HG03039 (cell line): ENCODE measurements at regions not wholly inside any gene's neighbourhood (a gene's known extent, or its start where the extent isn't known, plus 50 kb on each side); places are given as distances from the start of the nearest gene placed in this dataset.
"Not testable (repeated sequence)": the region's sequence is repeated elsewhere in the genome, so short reads cannot be mapped to it uniquely, and the experiment has no call there.

Experiments used
- ATAC-seq: cut with Tn5 transposase; IDR thresholded peaks from one replicate; pipeline ENCODE4 v1.9.1; 2021; ENCODE audit warnings: mild to moderate bottlenecking, moderate library complexity; ENCODE audit not compliant: unreplicated experiment

DNA sequence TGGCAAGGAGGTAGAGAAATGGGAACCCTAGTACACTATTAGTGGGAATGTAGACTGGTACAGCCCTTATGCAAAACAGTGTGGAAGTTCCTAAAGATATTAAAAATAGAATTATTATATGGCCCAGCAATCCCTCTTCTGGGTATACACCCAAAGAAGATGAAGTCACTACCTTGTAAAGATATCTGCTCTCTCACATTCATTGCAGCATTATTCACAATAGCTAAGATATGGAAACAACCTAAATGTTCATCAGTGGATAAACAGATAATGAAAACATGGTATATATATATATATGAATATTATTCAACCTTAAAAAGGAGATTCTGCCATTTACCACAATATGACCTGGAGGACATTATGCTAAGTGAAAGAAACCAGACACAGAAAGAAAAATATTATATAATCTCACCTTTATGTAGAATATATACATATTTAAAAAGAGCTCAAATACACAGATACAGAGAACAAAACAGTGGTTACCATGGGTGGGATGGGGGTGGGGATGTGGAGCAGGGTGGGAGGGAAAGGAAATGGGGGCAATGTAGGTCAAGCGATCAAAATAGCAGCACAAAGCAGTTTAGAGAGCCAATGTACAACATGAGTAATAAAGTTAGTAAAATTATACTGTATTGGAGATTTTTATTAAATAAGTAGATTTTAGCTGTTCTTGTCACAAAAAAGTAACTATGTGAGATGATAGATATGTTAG is 138.6 kb downstream of the SPRY1 start:
- ATAC-seq = no peak

- ATAC-seq = no peak
Measured at GRCh38 chr4:123536225-123536624, 139.6 kb downstream of the SPRY1 start.

- not testable (repeated sequence) for ATAC-seq
Measured at GRCh38 chr4:123537906-123538402, 141.4 kb downstream of the SPRY1 start.

GRCh38 chr4:123545667-123546572 is 149.3 kb downstream of the SPRY1 start:
- ATAC-seq = no peak

GRCh38 chr4:123546573-123547060 is 150.0 kb downstream of the SPRY1 start:
- no peak for ATAC-seq

DNA sequence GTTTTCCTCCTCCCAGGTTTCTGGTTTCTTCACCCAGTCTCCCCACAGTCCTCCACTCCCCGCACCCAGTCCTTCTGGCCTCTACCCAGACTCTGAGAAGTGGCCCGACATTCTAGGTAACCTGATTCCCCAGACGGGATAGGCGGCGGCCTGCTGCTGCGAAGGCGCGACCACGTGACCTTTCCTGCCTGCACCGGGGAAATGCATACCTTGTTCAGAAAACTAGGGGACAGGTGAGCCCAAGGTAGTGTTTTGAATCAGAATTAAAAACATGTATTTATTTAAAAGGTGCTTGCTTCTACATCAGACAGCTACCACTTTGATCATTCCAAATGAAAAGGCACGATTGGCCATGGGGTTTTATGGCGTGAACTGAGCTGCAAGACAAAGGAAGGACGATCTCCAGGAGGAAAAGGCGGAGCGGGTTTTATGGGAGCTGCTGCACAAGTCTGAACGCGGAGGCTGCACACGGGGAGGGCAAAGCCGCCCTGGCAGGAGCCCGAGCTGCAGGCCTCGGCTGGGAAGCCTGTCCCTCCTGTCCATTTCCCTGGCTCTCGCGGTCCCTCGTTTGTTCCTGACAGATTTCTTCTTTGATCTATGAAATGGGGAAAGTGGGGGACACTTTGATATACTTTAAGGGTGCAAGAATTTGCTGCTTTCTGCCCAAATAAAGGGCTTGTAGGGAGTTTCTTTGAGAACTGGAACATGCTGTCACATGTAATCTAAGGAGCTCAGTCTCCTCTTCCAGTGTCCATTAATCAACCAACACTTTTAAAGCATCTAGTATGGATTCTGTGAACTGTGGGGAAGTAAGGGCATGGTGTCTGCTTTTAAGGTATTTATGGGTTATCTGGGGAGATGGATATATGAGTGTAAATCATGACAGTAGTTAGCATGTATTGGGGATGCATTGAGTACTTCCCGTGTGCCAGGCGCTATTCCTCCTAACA is 150.9 kb downstream of the SPRY1 start:
- no peak for ATAC-seq

DNA sequence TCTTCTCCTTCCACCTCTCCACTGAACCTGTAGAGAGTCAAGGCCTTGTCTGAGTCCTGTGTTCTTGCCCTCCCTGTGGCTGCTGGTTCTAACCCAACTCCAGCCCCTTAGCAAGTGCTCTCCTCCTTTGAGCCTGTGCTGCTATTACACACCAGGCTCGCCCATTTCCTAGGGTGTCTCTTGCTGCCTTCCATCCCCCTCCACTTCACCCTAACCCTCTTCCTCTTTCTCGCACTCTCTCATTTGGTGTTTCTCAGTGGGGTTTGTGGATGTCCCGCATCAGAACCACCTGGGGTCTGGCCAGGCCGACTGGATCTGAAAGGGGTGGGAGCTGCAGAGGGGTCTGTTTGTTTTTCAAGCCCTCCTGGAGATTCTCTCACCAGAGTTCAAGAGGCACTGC is 156.7 kb downstream of the SPRY1 start:
- ATAC-seq = no peak

DNA sequence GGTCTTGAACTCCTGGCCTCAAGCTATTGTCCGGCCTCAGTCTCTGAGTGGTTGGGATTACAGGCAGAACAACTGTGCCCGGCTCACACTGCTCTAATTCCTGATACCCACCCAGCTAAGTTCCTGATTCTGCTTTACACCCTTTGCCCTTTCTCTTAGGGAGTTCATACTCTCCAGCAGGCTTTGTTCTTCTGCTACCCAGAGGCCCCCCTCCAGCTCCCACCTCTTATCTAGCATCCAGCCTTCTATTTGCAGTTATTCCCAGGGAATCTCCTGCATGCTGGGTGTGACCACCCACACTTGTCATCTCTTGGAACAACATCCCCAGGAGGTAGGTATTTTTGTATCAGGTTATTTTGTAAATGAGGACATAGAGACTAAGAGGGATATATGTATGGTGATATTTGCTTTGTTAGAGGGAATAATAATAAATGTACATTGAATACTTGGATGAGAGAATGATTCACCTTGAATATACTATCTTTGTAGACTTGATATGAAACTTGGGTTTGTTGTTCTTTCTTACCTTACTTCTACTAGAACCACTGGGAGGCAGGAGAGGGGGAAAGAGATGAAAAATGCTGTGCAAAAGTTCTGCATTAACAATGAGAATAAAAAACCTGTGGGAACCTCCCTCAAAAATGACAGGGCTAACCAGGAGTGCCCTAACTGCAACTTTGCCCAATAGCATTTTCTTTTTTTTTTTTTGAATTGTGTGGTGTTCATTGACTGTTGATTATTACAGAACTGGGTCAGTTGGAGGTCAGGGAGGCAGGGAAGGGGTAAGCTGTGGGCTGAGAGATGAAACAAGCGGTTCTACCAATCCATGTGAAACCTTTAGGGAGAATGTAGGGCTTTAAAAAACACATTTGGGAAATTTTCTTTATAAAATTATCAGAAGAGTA is 157.4 kb downstream of the SPRY1 start:
- no peak for ATAC-seq

DNA sequence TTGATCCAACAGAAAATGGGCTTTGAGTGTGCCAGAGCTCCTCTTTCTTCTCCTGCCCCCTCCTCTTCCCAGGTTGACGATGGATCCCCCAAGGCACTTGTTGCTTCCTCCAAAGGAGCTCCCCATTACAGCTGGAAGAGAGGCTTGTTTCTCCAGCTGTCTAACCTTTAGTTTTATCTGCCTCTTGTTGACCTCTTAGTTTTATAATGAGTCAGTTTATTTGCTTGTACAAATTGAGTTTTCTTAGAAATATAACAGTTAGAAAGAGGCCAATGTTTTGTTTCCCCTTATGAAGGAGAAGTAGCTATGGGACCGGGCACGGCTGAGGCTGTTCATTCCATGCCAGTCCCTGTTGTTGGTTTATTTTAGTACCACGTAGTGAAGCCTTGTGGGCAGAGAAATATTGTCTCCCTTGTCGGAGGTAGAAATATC is 158.2 kb downstream of the SPRY1 start:
- no peak for ATAC-seq

DNA sequence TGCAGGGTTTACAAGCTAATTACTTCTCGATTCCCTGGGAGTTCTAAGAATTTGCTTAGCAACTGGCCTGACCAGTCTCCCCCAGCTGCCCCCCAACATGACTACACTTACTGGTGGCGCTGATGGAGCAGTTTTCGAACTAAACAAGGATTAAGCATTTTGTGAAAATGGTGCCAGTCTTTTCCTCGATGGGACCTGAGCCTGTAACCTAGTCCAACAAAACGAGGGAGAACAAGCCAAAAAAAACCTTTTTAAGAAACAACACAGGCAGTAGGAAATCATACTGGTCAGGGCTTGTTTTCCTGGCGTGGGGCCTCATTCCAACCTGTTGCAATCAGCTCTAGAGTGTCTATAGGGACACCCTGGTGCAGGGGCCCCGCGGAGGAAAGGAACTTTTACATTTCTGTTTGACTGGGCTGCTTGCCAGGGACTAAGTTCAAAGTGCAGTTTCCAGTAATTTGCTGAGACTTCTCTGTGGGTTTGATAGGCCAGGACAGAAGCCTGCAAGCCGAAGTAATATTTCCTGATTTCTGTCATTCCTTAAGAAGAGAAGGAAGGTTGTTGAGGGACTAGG is 158.7 kb downstream of the SPRY1 start:
- ATAC-seq = no peak

DNA sequence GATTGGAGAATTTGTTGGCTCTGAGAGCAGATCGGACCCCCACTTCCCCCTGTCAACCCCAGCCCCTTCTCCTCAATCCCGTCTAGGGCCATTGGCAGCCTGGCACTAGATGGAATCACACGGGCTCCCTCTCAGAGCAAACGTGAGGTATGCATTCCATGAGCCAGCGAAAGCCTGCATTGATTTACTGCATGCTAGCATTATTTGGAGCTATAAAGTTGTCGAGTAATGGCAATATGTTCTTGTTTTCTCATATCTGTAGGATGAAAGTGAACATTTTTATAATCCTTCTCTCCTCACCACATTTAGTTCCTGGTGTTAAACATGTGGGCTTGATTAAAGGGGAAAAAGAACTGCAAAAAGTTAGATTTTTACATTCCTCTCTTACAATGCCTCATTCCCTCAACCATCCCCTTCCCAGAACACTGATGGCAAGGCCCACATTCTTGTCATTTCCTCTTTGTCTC is 159.2 kb downstream of the SPRY1 start:
- no peak for ATAC-seq

- ATAC-seq = no peak
Measured at GRCh38 chr4:123556526-123556925, 159.9 kb downstream of the SPRY1 start.

GRCh38 chr4:123557857-123558536 is 161.4 kb downstream of the SPRY1 start:
- no peak for ATAC-seq

- no peak for ATAC-seq
Measured at GRCh38 chr4:123558865-123559264, 162.3 kb downstream of the SPRY1 start.

DNA sequence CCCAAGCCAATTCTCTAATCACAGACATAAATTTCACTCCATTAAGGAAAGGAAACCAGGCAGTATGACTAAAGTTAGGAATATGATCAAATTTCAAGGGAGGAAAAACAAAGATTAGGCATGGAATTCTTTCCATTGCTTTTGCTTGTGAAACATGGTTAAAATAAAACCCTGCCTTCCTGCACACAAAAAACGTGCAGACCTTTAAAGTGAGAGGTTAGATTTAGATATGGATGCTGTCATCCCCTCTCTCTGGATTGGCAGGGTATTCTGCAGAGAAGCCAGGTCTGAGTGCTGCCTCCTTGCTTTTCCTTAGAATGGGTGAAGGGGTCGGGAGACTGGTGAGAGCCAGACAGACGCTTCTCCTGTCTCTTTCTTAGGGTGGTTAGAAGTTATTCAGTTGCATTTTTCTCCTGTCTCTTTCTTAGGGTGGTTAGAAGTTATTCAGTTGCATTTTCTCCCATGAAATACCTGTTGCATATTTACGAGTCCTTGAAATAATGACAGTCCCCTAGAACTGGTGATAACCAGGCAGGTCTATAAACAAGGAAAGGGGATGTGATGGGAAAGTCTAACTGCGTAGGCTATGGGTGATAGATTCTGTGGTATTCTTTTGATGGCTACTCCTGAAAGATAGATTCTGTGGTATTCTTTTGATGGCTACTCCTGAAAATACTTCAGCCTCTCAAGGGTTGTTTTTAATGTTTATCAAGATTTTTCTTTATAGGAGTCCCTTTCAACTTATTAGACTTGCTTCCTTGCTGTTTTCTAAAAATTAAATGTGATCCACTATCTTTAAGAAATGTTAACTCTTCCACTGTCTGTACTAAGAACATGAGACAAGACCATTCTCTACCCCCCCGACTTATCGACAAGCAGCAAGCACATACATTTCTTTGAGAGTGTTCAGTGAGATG is 163.6 kb downstream of the SPRY1 start:
- ATAC-seq = no peak

DNA sequence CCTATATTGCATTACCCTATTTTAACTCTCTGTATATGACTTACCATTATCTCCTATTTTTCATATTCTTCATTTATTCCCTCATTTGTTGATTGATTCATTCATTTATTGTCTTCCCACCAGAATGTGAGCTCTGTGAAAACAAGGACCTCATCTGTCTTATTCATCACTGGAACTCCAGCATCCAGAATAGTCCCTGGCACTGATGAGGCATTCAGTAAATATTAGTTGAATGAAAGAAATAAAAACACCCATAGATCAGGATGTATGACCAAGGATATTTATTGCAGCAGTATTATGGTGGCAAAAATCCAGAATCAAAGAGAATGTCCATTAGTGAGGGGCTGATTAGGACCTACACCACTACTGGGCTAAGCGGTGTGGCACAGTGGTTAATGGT is 164.9 kb downstream of the SPRY1 start:
- no peak for ATAC-seq

- no peak for ATAC-seq
Measured at GRCh38 chr4:123562994-123563750, 166.6 kb downstream of the SPRY1 start.
